HG03520 (cell line): ENCODE measurements at regions not wholly inside any gene's neighbourhood (a gene's known extent, or its start where the extent isn't known, plus 50 kb on each side); places are given as distances from the start of the nearest gene placed in this dataset.

Experiments used
- ATAC-seq: cut with Tn5 transposase; IDR thresholded peaks from one replicate; pipeline ENCODE4 v1.9.1; 2021; ENCODE audit warnings: mild to moderate bottlenecking, moderate library complexity; ENCODE audit not compliant: unreplicated experiment

DNA sequence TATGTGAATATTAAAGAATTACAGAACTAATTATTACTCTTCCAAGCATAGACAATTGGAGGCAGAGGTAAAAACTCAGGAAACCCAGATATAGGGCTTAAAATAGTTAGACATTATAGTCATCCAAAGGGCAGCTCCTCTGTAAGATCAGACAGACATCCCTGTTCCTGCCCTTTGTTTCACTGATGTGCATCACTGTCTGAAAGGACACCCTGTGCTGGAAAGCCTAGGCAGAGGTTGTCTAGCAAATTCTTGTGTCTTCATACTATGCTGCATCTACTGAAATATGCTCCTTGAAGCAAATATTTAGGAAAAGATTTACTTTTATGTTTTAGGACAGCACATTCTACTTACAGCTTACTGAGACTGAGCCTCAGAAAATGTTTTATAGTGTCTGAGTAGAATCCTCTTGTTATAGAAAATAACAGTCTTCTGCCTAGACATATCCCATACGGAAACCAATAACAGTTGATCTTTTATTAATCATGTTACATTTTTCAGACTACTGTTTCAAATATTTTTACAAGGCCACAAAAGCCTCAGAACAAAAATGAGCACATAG is 977.3 kb upstream of the CDH2 start:
- no peak for ATAC-seq

DNA sequence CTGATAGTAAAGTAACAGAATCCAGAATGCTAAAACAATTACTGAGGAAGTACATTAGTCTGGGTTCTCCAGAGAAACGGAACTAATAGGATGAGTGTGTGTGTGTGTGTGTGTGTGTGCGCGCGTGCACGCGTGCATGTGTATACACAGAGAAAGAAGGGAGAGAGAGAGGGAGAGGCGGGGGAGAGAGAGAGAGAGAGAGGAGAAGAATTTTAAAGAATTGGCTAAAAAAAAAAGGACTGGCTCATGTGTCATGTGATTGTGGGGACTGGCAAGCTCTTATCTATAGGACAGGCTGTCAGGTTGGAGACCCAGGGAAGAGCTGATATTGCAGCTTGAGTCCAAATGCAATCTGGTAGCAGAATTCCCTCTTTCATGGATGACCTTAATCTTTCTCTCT is 976.2 kb upstream of the CDH2 start:
- no peak for ATAC-seq

DNA sequence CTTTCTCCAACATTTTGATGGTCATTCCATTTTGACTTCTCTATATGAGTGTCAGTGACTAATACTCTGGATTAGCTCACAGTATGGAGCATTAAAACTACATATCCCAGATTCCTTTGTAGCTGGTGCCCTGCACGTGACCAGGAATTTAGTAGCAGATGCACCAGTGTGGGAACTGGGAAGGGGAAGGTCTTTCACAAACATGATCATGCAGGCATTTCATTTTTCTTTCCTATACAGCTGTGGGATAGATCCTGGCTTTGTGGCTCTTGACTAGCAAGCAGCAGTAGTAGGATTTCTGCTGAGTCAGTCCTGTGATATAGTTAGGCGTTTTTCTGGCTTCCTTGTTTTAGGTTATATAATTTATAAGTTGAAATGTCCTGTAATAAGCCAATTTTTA is 971.0 kb upstream of the CDH2 start:
- no peak for ATAC-seq

DNA sequence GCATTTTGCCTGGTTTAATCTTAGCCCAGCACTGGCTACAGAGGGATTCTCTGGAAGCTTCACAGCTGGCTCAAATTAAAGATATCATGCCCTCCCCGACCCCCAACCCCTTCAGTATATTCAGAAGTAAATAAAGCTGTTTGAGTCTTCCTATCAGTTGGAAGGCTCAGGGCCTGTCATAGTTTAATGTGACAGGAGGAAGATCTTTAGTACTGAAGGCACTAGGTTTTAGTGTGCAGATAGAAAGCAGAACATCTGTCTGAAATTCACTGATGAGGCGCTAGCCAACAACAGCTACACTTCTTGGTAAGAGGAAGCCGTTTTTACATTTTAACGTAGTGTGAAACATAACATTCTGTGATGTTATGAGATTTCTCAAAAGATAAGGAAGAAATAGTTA is 969.1 kb upstream of the CDH2 start:
- no peak for ATAC-seq

DNA sequence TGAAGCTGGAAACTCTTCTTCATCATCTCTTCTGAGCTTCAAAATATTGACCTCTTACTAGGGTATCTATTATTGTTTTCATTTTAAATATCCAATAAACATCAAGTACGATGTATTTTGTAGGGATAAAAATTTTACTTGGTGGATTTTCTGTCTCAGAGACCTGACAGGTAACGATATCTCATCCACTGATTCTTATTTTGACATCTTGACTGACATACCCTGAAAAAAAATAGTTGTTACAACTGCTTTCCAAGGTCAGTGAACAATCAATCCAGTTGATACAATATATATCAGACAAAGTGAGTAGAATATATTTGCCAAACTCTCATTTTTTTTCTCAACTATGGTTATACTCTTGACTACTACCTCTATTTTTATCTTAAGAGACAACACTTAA is 963.7 kb upstream of the CDH2 start:
- no peak for ATAC-seq

DNA sequence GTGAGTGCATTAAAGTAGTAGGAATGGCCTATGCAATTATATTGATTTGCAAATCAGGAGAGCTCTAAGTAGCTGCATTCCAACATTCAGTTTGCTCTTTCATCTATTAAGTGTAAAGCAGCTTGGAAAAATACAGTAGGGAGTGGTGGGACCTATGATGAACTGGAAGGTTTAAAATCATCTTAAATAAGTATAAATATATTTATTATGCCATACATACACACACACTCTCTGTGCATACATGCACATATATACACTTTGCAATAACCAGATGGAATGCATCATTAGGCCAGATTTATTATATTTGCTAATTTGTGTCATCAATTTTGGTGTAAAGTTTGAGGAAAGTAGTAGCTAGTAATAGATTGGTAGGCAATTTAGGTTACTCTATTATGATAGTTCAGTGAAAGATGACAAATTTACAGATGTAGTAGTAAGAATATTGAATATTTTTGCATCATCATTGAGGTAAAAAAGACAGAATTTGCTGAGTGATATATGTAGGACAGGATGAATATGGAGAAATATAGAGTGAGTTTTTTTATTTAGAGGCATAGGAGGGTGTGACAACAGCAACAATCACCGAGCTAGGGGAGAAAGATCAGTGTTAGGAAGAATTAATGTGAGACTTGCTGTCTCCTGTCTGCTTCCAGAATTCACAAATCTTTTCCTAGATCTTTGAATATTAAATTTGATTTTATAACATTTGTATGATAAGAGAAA is 961.0 kb upstream of the CDH2 start:
- no peak for ATAC-seq

DNA sequence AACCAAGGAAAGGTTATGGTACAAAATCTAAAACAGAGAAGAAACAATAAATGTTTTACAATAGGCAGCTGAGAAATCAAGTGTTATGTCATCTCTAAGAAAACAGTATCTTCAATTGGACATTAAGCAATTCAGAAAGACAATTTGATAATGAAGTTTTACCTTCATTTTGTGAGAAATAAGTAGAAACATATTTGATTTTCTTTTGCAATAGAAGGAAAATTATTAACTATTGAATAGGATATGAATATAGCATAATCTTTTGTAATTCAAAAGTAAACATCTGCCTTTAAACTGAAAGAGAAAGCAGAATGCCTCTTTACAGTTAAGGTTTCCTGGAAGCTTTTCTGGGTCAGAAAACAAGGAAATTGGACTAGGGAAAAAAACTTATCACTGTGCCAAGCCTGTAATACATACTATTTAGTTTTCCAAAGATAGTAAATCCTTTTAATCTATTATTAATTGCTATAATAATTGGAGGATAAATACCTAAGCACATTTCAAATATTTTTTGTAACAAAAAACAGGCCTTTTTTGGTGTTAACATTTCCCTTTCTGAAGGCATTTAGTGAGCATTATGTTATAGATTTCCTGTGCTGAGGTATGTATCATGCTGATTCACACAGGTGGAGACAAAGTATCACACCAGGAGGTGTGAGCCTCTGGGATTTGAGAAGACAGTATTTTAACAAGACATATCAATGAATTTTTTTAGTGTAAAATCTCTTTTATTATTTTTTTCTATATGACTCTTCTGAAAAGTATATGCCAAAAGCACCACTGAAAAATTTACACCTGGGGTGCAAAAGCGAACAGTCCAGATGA is 947.0 kb upstream of the CDH2 start:
- ATAC-seq = no peak

DNA sequence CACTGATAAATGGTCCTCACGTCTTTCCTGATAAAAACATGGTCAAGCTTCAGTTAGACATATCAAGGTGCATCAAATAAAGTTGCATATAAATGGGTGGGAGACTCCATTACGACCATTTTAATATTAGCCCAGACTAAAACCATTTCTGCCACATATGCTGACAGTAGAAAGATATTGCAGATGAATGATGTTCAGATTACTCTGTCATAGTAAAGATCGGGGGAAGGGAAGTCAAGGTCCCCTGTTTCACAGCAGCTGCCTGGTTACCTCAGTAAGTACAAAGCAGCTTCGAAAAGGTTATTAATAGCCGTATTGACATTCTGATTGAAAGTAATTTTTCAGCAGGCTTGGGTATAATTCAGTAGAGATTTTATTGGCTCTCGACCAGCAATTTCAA is 927.7 kb upstream of the CDH2 start:
- ATAC-seq = no peak

DNA sequence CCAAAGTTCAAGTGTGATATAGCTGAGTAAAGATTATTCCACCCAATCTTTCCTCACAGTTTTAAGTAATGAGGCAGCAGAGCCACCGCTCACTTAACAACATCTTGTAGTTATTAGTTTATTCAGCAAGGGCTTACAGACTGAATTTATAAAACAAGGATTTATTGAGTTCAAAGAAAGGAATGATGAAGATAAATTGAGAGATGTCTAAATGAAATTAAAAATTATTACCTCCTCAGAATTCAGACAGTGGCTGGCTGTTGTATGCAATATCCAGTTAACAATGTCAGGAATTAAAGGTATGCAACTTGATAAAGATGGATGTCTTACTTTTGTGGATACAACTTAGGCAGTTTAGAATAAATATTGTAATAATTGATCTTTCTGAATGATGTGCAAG is 927.3 kb upstream of the CDH2 start:
- ATAC-seq = no peak

DNA sequence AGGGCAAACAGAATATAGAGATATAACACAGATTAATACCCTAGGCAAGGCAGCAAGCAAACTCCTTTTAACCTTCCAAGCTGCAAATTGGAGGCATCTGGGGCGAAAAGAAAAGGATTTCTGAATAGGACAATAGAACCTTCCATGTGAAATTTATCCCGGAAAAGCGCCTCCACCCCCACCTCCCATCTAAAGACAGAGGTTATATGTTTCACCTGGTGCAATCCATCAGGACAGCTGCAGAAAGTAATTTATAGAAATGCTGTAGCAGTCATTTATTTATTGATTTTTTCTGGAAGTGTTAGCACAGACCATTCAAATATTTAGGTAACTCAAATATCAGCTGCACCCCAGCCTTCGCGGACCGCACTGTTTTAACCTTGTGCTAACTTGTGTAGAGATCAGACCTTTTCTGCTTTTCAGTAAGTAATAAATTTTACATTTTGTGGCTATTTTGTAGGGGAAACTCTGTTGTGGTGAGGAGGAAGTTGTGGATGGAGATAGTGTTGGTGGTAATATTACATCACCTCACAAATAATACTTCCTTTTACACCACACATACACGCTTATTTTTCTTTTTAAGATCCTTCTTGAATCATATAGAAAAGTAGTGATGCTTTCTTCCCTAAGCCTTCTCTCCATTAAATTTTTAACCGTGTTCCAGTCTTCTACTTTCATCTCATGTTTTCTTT is 919.3 kb upstream of the CDH2 start:
- ATAC-seq = no peak

DNA sequence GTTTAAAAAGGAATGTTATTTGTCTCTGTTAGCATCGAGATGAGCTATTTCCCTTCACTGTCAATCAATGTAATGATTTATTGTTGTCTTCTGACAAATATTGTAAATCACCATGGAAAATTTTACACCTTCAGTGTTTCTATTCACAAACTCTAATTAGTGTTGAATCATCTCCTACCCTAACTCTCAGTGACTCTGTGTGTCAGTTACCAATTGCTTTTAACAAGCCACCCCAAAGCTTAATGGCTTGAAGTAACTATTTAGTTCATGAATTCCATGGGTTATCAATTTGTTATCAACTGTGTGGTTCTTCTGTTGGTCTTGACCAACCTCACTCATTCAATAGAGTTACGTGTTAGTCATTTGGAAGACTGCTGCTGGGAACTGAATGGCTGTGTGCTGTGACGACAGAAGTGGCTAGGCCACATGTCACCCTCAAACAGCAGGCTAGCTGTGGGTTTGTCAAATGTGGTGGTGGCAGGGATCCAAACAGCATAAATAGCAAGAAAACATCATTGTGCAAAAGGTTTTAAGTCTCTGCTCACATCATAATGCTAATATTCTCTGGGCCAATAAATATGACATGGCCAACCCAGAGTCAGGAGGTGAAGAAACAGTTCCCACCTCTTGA is 910.8 kb upstream of the CDH2 start:
- ATAC-seq = no peak

DNA sequence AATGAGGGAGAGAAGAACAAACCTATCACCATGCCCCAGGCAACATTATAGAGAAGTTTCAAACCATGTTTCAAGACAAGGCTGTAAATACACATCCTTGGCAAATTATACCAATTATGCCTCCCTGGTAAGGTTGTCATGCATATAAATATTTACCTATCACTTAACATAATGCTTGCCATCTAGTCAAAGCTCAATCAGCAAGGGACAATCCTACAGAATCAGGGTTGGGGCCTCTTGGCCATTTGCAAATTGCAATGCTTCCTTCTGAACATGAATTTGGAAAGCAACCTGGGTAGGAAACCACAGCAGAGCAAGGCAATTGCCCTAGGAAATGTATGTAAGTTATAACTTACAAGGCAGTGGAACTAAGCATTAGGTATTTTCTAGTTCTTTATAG is 907.2 kb upstream of the CDH2 start:
- ATAC-seq = no peak

DNA sequence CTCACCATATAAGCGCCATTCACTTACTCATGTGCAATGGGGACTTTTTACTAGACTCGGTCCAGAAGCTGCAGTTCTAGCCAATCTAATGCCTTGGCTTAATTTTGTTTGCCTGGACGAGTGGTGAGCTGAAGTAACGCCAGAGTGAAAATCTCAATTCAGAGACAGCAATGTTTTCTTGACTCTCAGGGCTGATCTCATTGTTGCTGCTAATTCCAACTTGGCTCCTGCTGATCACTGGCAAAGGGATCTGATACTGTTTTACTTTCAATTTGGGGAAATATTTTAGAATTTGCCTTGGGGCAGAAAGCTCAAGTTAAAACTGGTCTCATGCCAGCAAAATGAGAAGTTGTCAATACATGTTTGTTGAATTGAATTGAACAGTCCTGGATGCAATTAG is 906.6 kb upstream of the CDH2 start:
- no peak for ATAC-seq

DNA sequence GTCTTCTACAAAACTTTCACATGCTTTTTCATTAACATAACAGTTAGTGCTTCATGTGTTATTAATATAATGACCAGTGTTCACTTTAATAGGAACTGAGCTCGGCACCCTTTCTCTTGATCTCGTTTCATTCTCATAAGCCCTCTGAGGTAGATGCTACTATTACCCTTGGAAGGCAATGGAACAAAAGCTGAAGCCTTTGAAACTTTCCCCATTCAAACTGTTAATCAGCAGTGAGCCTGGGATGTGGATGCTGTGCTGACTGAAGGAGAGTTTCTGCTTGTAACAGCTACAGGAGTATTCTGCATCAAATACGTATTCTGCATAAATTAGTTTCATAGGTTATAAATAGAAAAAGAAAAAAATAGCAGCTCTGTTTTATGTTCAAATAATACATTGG is 904.0 kb upstream of the CDH2 start:
- no peak for ATAC-seq

DNA sequence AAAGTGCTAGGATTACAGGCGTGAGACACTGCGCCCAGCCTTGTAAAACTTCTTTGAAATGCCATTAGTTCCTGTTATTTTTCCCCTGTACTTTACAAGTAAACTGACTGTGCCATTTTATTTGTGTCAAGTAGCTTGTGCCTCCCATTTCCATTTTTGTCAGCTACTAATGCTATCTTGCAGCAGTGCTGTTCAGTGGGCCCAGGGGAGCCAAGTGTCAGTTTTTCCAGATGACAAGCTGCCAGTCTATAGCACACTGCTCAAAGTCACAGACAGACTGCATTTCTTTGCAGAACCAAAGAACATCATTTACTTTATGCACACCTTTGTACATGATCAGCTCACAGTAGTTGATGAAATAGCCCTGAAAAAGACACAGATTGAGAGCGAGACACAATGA is 901.3 kb upstream of the CDH2 start:
- ATAC-seq = no peak

DNA sequence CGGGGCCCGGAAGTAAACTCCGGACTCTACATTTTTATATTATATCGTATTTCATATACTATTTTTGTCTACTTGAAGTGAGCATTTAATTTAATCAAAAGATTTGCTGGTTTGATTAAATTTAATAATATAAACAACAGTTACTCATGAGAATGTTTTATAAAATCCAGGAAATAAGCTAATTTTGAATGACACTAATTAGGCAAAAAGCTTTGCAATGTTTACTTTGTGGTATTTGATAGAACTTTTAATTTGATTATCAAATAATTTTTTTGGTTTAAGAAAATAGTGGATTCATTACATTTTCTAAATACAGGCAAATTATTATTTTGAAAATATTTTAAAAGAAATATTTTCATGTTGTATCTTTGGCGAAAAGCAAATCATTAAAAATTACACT is 900.4 kb upstream of the CDH2 start:
- no peak for ATAC-seq

DNA sequence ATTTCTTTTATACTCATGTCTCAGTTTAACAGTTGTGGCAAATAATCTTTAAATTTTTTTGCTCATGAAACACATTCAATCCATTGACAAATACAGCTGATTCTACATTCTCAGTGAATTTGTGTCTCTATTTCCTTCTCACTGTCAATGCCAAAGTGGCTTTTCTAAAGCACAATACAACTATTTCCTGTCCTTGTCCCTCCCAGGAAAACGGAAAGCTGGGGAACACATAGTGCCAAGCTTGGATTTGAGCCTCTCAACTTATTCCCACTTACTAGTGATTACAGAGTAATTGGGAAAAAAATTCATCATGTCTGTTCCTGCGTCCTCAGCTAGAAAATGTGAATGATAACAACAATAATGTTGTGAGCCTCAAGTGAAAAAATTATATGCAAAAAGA is 899.7 kb upstream of the CDH2 start:
- no peak for ATAC-seq

DNA sequence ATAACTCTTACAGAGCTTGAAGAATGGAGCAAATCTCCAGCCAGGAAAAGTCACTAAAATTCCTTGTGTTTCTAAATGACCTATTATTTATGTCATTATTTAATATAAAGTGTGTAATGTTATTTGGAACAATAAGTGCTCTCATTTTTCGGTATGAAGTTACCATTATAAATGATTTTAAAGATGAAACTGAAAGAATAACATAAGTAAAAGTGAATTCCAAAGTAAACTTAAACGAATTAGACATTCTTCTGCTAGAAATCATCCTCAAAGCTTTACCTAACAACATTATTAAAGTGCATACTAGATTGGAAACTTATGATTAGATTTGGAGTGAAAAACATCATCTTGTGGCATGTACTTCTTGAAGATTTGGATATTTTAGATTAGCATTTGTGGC is 897.2 kb upstream of the CDH2 start:
- ATAC-seq = no peak

DNA sequence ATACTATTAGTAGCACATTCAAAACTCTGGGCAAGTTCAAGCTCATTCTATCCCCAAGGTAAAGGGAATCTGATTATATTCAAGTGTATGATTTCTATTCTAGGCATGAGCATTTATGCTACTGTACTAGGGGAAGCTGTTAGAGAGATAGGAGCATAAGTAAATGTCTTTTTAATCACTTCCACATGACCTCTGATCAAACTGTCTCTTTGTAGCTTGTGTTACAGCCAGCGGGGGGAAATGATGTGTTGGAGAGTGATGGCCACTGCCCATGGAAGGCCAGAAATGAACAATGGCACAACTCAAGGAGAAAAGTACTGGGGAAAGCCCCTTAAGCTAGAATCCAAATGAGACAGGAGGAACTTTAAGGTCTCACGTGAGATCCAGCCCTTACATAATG is 894.9 kb upstream of the CDH2 start:
- no peak for ATAC-seq

DNA sequence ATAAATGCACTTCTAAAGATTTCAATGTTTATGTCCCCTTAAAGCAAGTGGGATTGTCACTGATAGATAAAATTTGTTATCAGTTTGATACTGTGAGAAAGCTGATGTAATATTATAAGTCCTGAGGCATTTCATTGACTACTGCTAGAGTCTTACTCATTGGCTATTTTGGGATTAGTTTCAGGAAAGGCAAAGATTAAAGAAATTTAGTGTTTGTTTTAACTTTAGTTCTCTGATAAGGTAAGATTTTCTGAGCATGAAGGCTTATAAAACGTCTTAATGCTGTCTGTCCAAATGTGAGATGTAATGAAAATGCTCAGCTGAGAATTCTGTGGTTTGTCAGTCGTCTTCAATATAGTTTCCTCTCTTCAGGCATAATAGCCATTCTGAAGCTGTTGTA is 886.4 kb upstream of the CDH2 start:
- no peak for ATAC-seq

DNA sequence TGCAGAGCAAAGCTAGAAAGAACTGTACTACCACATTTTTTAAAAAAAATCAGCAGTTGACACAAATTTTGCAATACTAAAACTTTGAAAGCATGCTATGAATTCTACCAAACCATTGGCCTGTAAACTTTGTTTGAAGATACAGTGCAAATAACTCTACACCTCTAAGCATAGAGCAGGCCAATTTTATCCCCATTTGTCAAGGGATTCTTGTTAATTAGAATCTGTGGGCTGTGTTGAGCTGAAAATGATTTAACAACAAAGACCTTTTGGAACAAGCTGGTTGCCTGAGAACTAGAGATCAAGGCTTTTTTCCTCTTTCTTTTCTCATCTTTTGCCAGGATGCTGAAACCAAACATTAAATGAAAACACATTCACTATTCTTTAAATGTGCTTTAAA is 886.0 kb upstream of the CDH2 start:
- ATAC-seq = no peak
